GM12878 (cell line): ENCODE measurements at regions not wholly inside any gene's neighbourhood (a gene's known extent, or its start where the extent isn't known, plus 50 kb on each side); places are given as distances from the start of the nearest gene placed in this dataset.

ENCODE experiments used
- TAF1 ChIP-seq: IDR thresholded peaks from 2 replicates; pipeline ENCODE4 v1.6.1; 2011; ENCODE audit warnings: mild to moderate bottlenecking, low read depth, low read length, borderline replicate concordance
- ZSCAN29 ChIP-seq: fragments of 450-650 bp; IDR thresholded peaks from 2 replicates; pipeline ENCODE4 v1.6.1; 2017; ENCODE audit warnings: mild to moderate bottlenecking, moderate library complexity
- TF ChIP-seq, protein P1 (sequence below): fragments of 450-650 bp; IDR thresholded peaks from 2 replicates; pipeline ENCODE4 v1.6.1; 2018; ENCODE audit warnings: borderline replicate concordance, mild to moderate bottlenecking; ENCODE audit not compliant: partially characterized antibody
- TF ChIP-seq, protein P2 (sequence below): fragments of 450-650 bp; IDR thresholded peaks from 2 replicates; pipeline ENCODE4 v1.6.1; 2018; ENCODE audit warnings: mild to moderate bottlenecking, low read depth, moderate library complexity; ENCODE audit not compliant: partially characterized antibody
- TF ChIP-seq, protein P3 (sequence below): IDR thresholded peaks from 2 replicates; pipeline ENCODE4 v1.6.1; 2012; ENCODE audit warnings: low read depth, low read length, improper control_type of control experiment

DNA sequence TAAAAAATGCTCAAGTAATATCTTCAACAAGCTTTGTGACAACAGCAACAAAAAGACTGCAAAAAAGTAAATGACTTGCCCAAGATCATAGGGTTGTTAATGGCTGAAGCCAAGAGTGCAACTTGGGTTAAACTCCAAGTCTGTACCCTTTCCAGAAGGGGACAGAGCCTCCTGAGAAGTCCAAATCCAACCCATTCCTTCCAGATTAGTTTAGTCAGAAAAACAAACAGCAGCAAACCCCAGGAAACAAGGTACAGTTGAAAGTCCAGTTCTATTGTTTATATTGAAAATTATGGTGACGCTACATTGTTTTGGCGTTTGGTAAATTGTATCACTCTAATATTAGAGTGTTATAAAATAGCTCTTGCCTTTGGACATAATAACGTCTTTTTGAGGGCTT, 239.9 kb downstream of the SPTSSA start (continued):
- TF ChIP-seq, protein P1, sequence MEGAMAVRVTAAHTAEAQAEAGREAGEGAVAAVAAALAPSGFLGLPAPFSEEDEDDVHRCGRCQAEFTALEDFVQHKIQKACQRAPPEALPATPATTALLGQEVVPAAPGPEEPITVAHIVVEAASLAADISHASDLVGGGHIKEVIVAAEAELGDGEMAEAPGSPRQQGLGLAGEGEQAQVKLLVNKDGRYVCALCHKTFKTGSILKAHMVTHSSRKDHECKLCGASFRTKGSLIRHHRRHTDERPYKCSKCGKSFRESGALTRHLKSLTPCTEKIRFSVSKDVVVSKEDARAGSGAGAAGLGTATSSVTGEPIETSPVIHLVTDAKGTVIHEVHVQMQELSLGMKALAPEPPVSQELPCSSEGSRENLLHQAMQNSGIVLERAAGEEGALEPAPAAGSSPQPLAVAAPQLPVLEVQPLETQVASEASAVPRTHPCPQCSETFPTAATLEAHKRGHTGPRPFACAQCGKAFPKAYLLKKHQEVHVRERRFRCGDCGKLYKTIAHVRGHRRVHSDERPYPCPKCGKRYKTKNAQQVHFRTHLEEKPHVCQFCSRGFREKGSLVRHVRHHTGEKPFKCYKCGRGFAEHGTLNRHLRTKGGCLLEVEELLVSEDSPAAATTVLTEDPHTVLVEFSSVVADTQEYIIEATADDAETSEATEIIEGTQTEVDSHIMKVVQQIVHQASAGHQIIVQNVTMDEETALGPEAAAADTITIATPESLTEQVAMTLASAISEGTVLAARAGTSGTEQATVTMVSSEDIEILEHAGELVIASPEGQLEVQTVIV = no peak
- TF ChIP-seq ZSCAN29 (no peak), TAF1 (no peak)
- TF ChIP-seq, protein P2, sequence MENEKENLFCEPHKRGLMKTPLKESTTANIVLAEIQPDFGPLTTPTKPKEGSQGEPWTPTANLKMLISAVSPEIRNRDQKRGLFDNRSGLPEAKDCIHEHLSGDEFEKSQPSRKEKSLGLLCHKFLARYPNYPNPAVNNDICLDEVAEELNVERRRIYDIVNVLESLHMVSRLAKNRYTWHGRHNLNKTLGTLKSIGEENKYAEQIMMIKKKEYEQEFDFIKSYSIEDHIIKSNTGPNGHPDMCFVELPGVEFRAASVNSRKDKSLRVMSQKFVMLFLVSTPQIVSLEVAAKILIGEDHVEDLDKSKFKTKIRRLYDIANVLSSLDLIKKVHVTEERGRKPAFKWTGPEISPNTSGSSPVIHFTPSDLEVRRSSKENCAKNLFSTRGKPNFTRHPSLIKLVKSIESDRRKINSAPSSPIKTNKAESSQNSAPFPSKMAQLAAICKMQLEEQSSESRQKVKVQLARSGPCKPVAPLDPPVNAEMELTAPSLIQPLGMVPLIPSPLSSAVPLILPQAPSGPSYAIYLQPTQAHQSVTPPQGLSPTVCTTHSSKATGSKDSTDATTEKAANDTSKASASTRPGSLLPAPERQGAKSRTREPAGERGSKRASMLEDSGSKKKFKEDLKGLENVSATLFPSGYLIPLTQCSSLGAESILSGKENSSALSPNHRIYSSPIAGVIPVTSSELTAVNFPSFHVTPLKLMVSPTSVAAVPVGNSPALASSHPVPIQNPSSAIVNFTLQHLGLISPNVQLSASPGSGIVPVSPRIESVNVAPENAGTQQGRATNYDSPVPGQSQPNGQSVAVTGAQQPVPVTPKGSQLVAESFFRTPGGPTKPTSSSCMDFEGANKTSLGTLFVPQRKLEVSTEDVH = no peak
- TF ChIP-seq, protein P3, sequence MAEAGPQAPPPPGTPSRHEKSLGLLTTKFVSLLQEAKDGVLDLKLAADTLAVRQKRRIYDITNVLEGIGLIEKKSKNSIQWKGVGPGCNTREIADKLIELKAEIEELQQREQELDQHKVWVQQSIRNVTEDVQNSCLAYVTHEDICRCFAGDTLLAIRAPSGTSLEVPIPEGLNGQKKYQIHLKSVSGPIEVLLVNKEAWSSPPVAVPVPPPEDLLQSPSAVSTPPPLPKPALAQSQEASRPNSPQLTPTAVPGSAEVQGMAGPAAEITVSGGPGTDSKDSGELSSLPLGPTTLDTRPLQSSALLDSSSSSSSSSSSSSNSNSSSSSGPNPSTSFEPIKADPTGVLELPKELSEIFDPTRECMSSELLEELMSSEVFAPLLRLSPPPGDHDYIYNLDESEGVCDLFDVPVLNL = no peak
